ENCODE measurements at regions not wholly inside any gene's neighbourhood (a gene's known extent, or its start where the extent isn't known, plus 50 kb on each side); places are given as distances from the start of the nearest gene placed in this dataset.

- TF ChIP-seq SUZ12 (IDR thresholded peaks at IDR 0.05; ENCODE audit: extremely low read depth, insufficient read depth, insufficient read length), result no peak
- no peak for TF ChIP-seq YY1 (IDR thresholded peaks at IDR 0.05; ENCODE audit: insufficient read depth, insufficient read length)
These were observed 434.2 kb upstream of the AMOT start for GRCh38 chrX:113274791-113275190.
